ENCODE measurements at regions not wholly inside any gene's neighbourhood (a gene's known extent, or its start where the extent isn't known, plus 50 kb on each side); places are given as distances from the start of the nearest gene placed in this dataset.

- no peak for DNase-seq (ENCODE audit: insufficient read length)
- no peak for FAIRE-seq
- TF ChIP-seq POLR2AphosphoS5 (IDR thresholded peaks at IDR 0.05; ENCODE audit: low read depth, low read length) = no peak
- TF ChIP-seq TAF1 (IDR thresholded peaks at IDR 0.05; ENCODE audit: borderline replicate concordance, low read depth, low read length) = no peak
- no peak for TF ChIP-seq POLR2A (IDR thresholded peaks at IDR 0.05; ENCODE audit: low read depth, low read length)
Observed at GRCh38 chr18:77559274-77559910, 309.7 kb downstream of the GALR1 start.

- TF ChIP-seq POLR2AphosphoS5 (IDR thresholded peaks at IDR 0.05; ENCODE audit: low read depth, low read length) = no peak
- no peak for TF ChIP-seq TAF1 (IDR thresholded peaks at IDR 0.05; ENCODE audit: borderline replicate concordance, low read depth, low read length)
- TF ChIP-seq POLR2A (IDR thresholded peaks at IDR 0.05; ENCODE audit: low read depth, low read length) = no peak
- FAIRE-seq (no peak), DNase-seq (ENCODE audit: insufficient read length) (no peak)
Observed at GRCh38 chr18:77560341-77560992, 310.8 kb downstream of the GALR1 start.

GRCh38 chr18:77566604-77567003 is 317.0 kb downstream of the GALR1 start:
- no peak for DNase-seq (ENCODE audit: insufficient read length)
- no peak for FAIRE-seq
- TF ChIP-seq POLR2A (IDR thresholded peaks at IDR 0.05; ENCODE audit: low read depth, low read length) (no peak), TAF1 (IDR thresholded peaks at IDR 0.05; ENCODE audit: borderline replicate concordance, low read depth, low read length) (no peak), POLR2AphosphoS5 (IDR thresholded peaks at IDR 0.05; ENCODE audit: low read depth, low read length) (no peak)

GRCh38 chr18:77567205-77567604 is 317.6 kb downstream of the GALR1 start:
- no peak for FAIRE-seq
- no peak for DNase-seq (ENCODE audit: insufficient read length)
- TF ChIP-seq TAF1 (IDR thresholded peaks at IDR 0.05; ENCODE audit: borderline replicate concordance, low read depth, low read length) (no peak), POLR2AphosphoS5 (IDR thresholded peaks at IDR 0.05; ENCODE audit: low read depth, low read length) (no peak), POLR2A (IDR thresholded peaks at IDR 0.05; ENCODE audit: low read depth, low read length) (no peak)

GRCh38 chr18:77571743-77572142 is 322.1 kb downstream of the GALR1 start:
- TF ChIP-seq TAF1 (IDR thresholded peaks at IDR 0.05; ENCODE audit: borderline replicate concordance, low read depth, low read length) (no peak), POLR2A (IDR thresholded peaks at IDR 0.05; ENCODE audit: low read depth, low read length) (no peak), POLR2AphosphoS5 (IDR thresholded peaks at IDR 0.05; ENCODE audit: low read depth, low read length) (no peak)
- FAIRE-seq = no peak
- DNase-seq (ENCODE audit: insufficient read length) = no peak

GRCh38 chr18:77572537-77572936 is 322.9 kb downstream of the GALR1 start:
- FAIRE-seq = no peak
- no peak for TF ChIP-seq POLR2AphosphoS5 (IDR thresholded peaks at IDR 0.05; ENCODE audit: low read depth, low read length)
- no peak for TF ChIP-seq POLR2A (IDR thresholded peaks at IDR 0.05; ENCODE audit: low read depth, low read length)
- no peak for TF ChIP-seq TAF1 (IDR thresholded peaks at IDR 0.05; ENCODE audit: borderline replicate concordance, low read depth, low read length)
- DNase-seq (ENCODE audit: insufficient read length) = no peak

- DNase-seq (ENCODE audit: insufficient read length) (no peak), FAIRE-seq (no peak)
- no peak for TF ChIP-seq POLR2AphosphoS5 (IDR thresholded peaks at IDR 0.05; ENCODE audit: low read depth, low read length)
Observed at GRCh38 chr18:77573571-77573970, 323.9 kb downstream of the GALR1 start.

- TF ChIP-seq POLR2A (IDR thresholded peaks at IDR 0.05; ENCODE audit: low read depth, low read length) (no peak), POLR2AphosphoS5 (IDR thresholded peaks at IDR 0.05; ENCODE audit: low read depth, low read length) (no peak), TAF1 (IDR thresholded peaks at IDR 0.05; ENCODE audit: borderline replicate concordance, low read depth, low read length) (no peak)
- DNase-seq (ENCODE audit: insufficient read length) (no peak), FAIRE-seq (no peak)
Observed at GRCh38 chr18:77590943-77591515, 341.4 kb downstream of the GALR1 start.

- no peak for DNase-seq (ENCODE audit: insufficient read length)
- TF ChIP-seq TAF1 (IDR thresholded peaks at IDR 0.05; ENCODE audit: borderline replicate concordance, low read depth, low read length) = no peak
- no peak for TF ChIP-seq POLR2AphosphoS5 (IDR thresholded peaks at IDR 0.05; ENCODE audit: low read depth, low read length)
- no peak for TF ChIP-seq POLR2A (IDR thresholded peaks at IDR 0.05; ENCODE audit: low read depth, low read length)
- no peak for FAIRE-seq
Observed at GRCh38 chr18:77597726-77598125, 348.1 kb downstream of the GALR1 start.

GRCh38 chr18:77600674-77601073 is 351.0 kb downstream of the GALR1 start:
- DNase-seq (ENCODE audit: insufficient read length) (no peak), FAIRE-seq (no peak)
- TF ChIP-seq POLR2A (IDR thresholded peaks at IDR 0.05; ENCODE audit: low read depth, low read length) (no peak), TAF1 (IDR thresholded peaks at IDR 0.05; ENCODE audit: borderline replicate concordance, low read depth, low read length) (no peak), POLR2AphosphoS5 (IDR thresholded peaks at IDR 0.05; ENCODE audit: low read depth, low read length) (no peak)

GRCh38 chr18:77601567-77601966 is 351.9 kb downstream of the GALR1 start:
- TF ChIP-seq TAF1 (IDR thresholded peaks at IDR 0.05; ENCODE audit: borderline replicate concordance, low read depth, low read length) (no peak), POLR2A (IDR thresholded peaks at IDR 0.05; ENCODE audit: low read depth, low read length) (no peak), POLR2AphosphoS5 (IDR thresholded peaks at IDR 0.05; ENCODE audit: low read depth, low read length) (no peak)
- FAIRE-seq = no peak
- no peak for DNase-seq (ENCODE audit: insufficient read length)

- FAIRE-seq (no peak), DNase-seq (ENCODE audit: insufficient read length) (no peak)
- no peak for TF ChIP-seq POLR2AphosphoS5 (IDR thresholded peaks at IDR 0.05; ENCODE audit: low read depth, low read length)
- no peak for TF ChIP-seq POLR2A (IDR thresholded peaks at IDR 0.05; ENCODE audit: low read depth, low read length)
- no peak for TF ChIP-seq TAF1 (IDR thresholded peaks at IDR 0.05; ENCODE audit: borderline replicate concordance, low read depth, low read length)
Observed at GRCh38 chr18:77607087-77607486, 357.4 kb downstream of the GALR1 start.

All from GM12892 (cell line).